B cell (primary cell): ENCODE measurements at regions not wholly inside any gene's neighbourhood (a gene's known extent, or its start where the extent isn't known, plus 50 kb on each side); places are given as distances from the start of the nearest gene placed in this dataset.

Experiments
- ATAC-seq: fragments of 200-7000 bp; cut with Tn5 transposase; one replicate; pipeline ENCODE4 v1.10.0; 2021; ENCODE audit warnings: low read depth, mild to moderate bottlenecking, moderate number of reproducible peaks, moderate library complexity
- CTCF ChIA-PET: fragments of 350-600 bp; sonication (Branson Sonifier 250); formaldehyde crosslinking; loops from one replicate; lab custom pipeline; 2021; ENCODE audit warnings: antibody characterized with exemption, inconsistent platforms; lab: Charles Lee
- POLR2A ChIA-PET: fragments of 350-600 bp; sonication (Branson Sonifier 250); formaldehyde crosslinking; loops from one replicate; lab custom pipeline; 2021; ENCODE audit warnings: antibody characterized with exemption; lab: Charles Lee
- DNase-seq: peaks from one replicate; pipeline ENCODE4 v3.0.0; 2013
- H2AFZ ChIP-seq: 2 replicates; pipeline ENCODE4 v1.6.1; 2012; ENCODE audit warnings: mild to moderate bottlenecking, low read depth, low read length; ENCODE audit not compliant: insufficient read depth, poor library complexity, severe bottlenecking
- H3K27ac ChIP-seq, 2 donors: 1 replicate in 1 of 2; 2 replicates in 1 of 2; pipeline ENCODE4 v1.5.1; 2012 to 2013; ENCODE audit warnings: low read length in 2 of 2, mild to moderate bottlenecking in 2 of 2, moderate library complexity in 1 of 2
- H3K27me3 ChIP-seq, 4 experiments: fragments of 200-600 bp in 1 of 4; sonication (generic) in 1 of 4; replicated peaks in 1 of 4; 1 replicate in 2 of 4; 2 replicates in 2 of 4; pipeline versions ENCODE4 v1.6.1 to v1.7.0; 2013 to 2016; ENCODE audit warnings: low read length in 3 of 4, mild to moderate bottlenecking in 2 of 4, mixed read lengths in 1 of 4, moderate library complexity in 1 of 4; ENCODE audit not compliant: insufficient read depth in 4 of 4, control insufficient read depth in 3 of 4; ENCODE audit errors: control extremely low read depth in 1 of 4
- H3K36me3 ChIP-seq, 2 experiments: replicated peaks in 1 of 2; 1 replicate in 1 of 2; 2 replicates in 1 of 2; pipeline versions ENCODE4 v1.6.1 to v1.7.1; 2013; ENCODE audit warnings: low read length in 1 of 2; ENCODE audit not compliant: insufficient read depth in 2 of 2, control insufficient read depth in 1 of 2; ENCODE audit errors: control extremely low read depth in 1 of 2, extremely low read depth in 1 of 2
- H3K4me1 ChIP-seq, 2 donors: fragments of 200-600 bp in 1 of 2; sonication (generic) in 1 of 2; 1 replicate in 1 of 2; 2 replicates in 1 of 2; pipeline versions ENCODE4 v1.5.1 to v1.6.1; 2013 to 2017; ENCODE audit warnings: low read length in 2 of 2; ENCODE audit not compliant: control insufficient read depth in 2 of 2, insufficient read depth in 2 of 2
- H3K4me2 ChIP-seq: replicated peaks from 2 replicates; pipeline ENCODE3; 2012; ENCODE audit warnings: mild to moderate bottlenecking, low read depth, low read length; ENCODE audit not compliant: poor library complexity, severe bottlenecking
- H3K4me3 ChIP-seq, 5 experiments: fragments of 200-600 bp in 1 of 5; sonication (generic) in 1 of 5; 1 replicate in 3 of 5; 2 replicates in 2 of 5; pipeline versions ENCODE4 v1.5.1 to v1.7.0; 2011 to 2016; ENCODE audit warnings: low read length in 4 of 5, mild to moderate bottlenecking in 4 of 5, low read depth in 2 of 5, control low read depth in 1 of 5, moderate library complexity in 1 of 5; ENCODE audit not compliant: insufficient read depth in 1 of 5; ENCODE audit errors: control extremely low read depth in 1 of 5, extremely low read depth in 1 of 5
- H3K79me2 ChIP-seq: fragments of 200-600 bp; sonication (generic); one replicate; pipeline ENCODE4 v1.6.0; 2016; ENCODE audit warnings: low read length; ENCODE audit not compliant: control insufficient read depth, insufficient read depth
- H3K9ac ChIP-seq: fragments of 200-600 bp; sonication (generic); 2 replicates; pipeline ENCODE4 v1.6.1; 2017; ENCODE audit warnings: mild to moderate bottlenecking, low read length, moderate library complexity
- H3K9me3 ChIP-seq, 3 donors: one replicate each; pipeline versions ENCODE4 v1.6.1 to v1.7.1; 2013; ENCODE audit warnings: low read length in 2 of 3; ENCODE audit not compliant: control insufficient read depth in 2 of 3, insufficient read depth in 1 of 3; ENCODE audit errors: control extremely low read depth in 1 of 3
- H4K20me1 ChIP-seq: 2 replicates; pipeline ENCODE4 v1.6.0; 2012; ENCODE audit warnings: mild to moderate bottlenecking, low read length; ENCODE audit not compliant: insufficient read depth, control insufficient read depth, poor library complexity, severe bottlenecking
- H3K27ac Mint-ChIP-seq: one replicate; pipeline ENCODE4 v1.8.0; 2021; ENCODE audit warnings: mixed read lengths
- H3K27me3 Mint-ChIP-seq: one replicate; pipeline ENCODE4 v1.8.0; 2021; ENCODE audit warnings: mixed read lengths
- H3K4me1 Mint-ChIP-seq: one replicate; pipeline ENCODE4 v1.8.0; 2021; ENCODE audit warnings: mixed read lengths
- H3K4me3 Mint-ChIP-seq: one replicate; pipeline ENCODE4 v1.8.0; 2021; ENCODE audit warnings: mixed read lengths
- H3K9me3 Mint-ChIP-seq: one replicate; pipeline ENCODE4 v1.8.0; 2022; ENCODE audit warnings: mixed read lengths; ENCODE audit not compliant: insufficient read depth
- EZH2 ChIP-seq: IDR thresholded peaks from 2 replicates; pipeline ENCODE4 v1.6.1; 2012; ENCODE audit warnings: borderline replicate concordance, low read depth, mild to moderate bottlenecking, moderate library complexity, low read length; ENCODE audit not compliant: insufficient read depth, poor library complexity, severe bottlenecking
- WGBS: methylation state at CpG from one replicate; pipeline ENCODE4 v1.1.5; 2013; ENCODE audit warnings: missing lambda C conversion rate; ENCODE audit not compliant: insufficient coverage; 5-methylcytosine and 5-hydroxymethylcytosine counted together
- intact Hi-C: fragments of 100-400 bp; cut with micrococcal nuclease; formaldehyde crosslinking; loops from one replicate; pipeline ENCODE4 v1.10.0; 2022
- TF ChIP-seq, protein P1 (sequence below): fragments of 200-600 bp; IDR thresholded peaks from one replicate; pipeline ENCODE4 v1.8.0; 2022; ENCODE audit warnings: antibody characterized with exemption, mild to moderate bottlenecking

DNA sequence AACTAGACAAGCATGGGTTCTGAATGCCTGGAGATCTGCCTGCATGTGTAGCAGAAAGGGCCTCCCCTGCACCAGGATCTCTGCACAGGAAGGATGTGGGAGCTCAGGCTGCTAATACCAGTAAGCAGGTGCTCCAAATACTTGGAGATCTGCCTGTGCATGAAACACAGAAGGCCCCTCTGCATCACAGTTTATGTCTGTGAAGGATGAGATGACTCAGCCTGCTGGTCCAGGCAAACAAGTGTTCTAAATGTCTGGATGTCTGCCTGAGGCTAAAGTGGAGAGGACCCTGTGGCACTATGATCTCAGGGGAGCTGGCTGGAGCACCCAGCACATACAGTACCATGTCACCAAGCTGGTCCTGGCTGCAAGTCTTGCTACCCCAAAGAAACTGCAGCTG is 678.8 kb downstream of the MCTP2 start:
- Histone ChIP-seq H3K4me3 (no peak overlapping the region), H3K4me2 (no peak overlapping the region), H4K20me1 (no peaks in the 10 kb centered on the region), H3K9ac (no peak overlapping the region), H3K36me3 (no peaks in the 10 kb centered on the region), H3K9me3 (peaks cover 0 to 9% (median 0%) of the 10 kb centered on the region in 3 donors), H3K27ac (no peak overlapping the region), H2AFZ (no peak overlapping the region), H3K27me3 (no peaks in the 10 kb centered on the region), H3K4me1 (no peaks in the 10 kb centered on the region), H3K79me2 (no peaks in the 10 kb centered on the region)
- ChIA-PET POLR2A (no interaction called here), CTCF (no interaction called here)
- Mint-ChIP-seq H3K9me3 (peaks cover 7% of the 10 kb centered on the region), H3K4me1 (no peaks in the 10 kb centered on the region), H3K27ac (no peak overlapping the region), H3K4me3 (no peak overlapping the region), H3K27me3 (no peaks in the 10 kb centered on the region)
- intact Hi-C loops, result no loop called here
- DNase-seq (no peak), ATAC-seq (no peak)
- TF ChIP-seq, protein P1, sequence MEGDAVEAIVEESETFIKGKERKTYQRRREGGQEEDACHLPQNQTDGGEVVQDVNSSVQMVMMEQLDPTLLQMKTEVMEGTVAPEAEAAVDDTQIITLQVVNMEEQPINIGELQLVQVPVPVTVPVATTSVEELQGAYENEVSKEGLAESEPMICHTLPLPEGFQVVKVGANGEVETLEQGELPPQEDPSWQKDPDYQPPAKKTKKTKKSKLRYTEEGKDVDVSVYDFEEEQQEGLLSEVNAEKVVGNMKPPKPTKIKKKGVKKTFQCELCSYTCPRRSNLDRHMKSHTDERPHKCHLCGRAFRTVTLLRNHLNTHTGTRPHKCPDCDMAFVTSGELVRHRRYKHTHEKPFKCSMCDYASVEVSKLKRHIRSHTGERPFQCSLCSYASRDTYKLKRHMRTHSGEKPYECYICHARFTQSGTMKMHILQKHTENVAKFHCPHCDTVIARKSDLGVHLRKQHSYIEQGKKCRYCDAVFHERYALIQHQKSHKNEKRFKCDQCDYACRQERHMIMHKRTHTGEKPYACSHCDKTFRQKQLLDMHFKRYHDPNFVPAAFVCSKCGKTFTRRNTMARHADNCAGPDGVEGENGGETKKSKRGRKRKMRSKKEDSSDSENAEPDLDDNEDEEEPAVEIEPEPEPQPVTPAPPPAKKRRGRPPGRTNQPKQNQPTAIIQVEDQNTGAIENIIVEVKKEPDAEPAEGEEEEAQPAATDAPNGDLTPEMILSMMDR, result no peak
- no peak for TF ChIP-seq EZH2

GRCh38 chr15:94912760-94913159 is 681.4 kb downstream of the MCTP2 start:
- no peak for TF ChIP-seq EZH2
- TF ChIP-seq, protein P1, result no peak
- H3K36me3 ChIP-seq, result no peaks in the 10 kb centered on the region

More at GRCh38 chr15:94912760-94913159, 681.4 kb downstream of the MCTP2 start:
- Mint-ChIP-seq H3K27me3 (no peaks in the 10 kb centered on the region), H3K4me3 (no peak overlapping the region), H3K4me1 (no peaks in the 10 kb centered on the region), H3K9me3 (peaks cover 7% of the 10 kb centered on the region), H3K27ac (no peak overlapping the region)
- Histone ChIP-seq H2AFZ (no peak overlapping the region), H3K9ac (no peak overlapping the region), H3K4me1 (no peaks in the 10 kb centered on the region), H4K20me1 (no peaks in the 10 kb centered on the region), H3K4me3 (no peak overlapping the region), H3K79me2 (no peaks in the 10 kb centered on the region), H3K4me2 (no peak overlapping the region), H3K27me3 (no peaks in the 10 kb centered on the region), H3K27ac (no peak overlapping the region), H3K9me3 (peaks cover 0 to 12% (median 0%) of the 10 kb centered on the region in 3 donors)
- POLR2A ChIA-PET, result no interaction called here
- CTCF ChIA-PET, result no interaction called here
- intact Hi-C loops, result no loop called here
- ATAC-seq, result no peak
- 80% methylated on average over 1 of the region's 3 CpGs for WGBS
- DNase-seq, result no peak
